ENCODE measurements at regions not wholly inside any gene's neighbourhood (a gene's known extent, or its start where the extent isn't known, plus 50 kb on each side); places are given as distances from the start of the nearest gene placed in this dataset.

DNA sequence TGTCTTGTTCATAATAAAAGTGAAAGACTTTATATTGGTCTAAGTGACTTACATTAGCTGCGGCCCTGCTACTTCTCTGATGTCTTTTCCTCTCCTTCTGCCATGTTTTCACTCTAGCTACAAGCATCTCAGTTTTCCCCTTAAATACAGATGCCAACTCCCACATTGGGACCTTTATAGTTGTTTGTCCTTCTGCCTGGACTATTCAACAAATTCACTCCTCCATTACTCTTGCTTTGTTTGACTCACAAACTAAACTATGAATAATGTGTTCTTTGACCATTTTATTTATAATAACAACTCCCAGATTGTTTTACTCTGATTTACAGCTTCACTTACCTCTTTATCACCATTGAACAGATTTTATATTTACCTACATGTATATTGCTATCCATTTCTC is 1369.9 kb downstream of the SI start:
- TF ChIP-seq, protein P1, sequence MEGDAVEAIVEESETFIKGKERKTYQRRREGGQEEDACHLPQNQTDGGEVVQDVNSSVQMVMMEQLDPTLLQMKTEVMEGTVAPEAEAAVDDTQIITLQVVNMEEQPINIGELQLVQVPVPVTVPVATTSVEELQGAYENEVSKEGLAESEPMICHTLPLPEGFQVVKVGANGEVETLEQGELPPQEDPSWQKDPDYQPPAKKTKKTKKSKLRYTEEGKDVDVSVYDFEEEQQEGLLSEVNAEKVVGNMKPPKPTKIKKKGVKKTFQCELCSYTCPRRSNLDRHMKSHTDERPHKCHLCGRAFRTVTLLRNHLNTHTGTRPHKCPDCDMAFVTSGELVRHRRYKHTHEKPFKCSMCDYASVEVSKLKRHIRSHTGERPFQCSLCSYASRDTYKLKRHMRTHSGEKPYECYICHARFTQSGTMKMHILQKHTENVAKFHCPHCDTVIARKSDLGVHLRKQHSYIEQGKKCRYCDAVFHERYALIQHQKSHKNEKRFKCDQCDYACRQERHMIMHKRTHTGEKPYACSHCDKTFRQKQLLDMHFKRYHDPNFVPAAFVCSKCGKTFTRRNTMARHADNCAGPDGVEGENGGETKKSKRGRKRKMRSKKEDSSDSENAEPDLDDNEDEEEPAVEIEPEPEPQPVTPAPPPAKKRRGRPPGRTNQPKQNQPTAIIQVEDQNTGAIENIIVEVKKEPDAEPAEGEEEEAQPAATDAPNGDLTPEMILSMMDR (IDR thresholded peaks at IDR 0.05 in 2 of 3, conservative IDR thresholded peaks at IDR 0.05 in 1 of 3; ENCODE audit: borderline replicate concordance in 1 of 3, insufficient read depth in 1 of 3, low read depth in 2 of 3, low read length in 2 of 3): no peak
- TF ChIP-seq YY1 (IDR thresholded peaks at IDR 0.05; ENCODE audit: extremely low read depth, insufficient replicate concordance, low read depth, low read length) (no peak), JUND (IDR thresholded peaks at IDR 0.05) (no peak), CEBPB (IDR thresholded peaks at IDR 0.05; ENCODE audit: low read depth) (no peak), TCF7L2 (IDR thresholded peaks at IDR 0.05; ENCODE audit: borderline replicate concordance, extremely low read depth, insufficient read depth, insufficient read length) (no peak), POLR2A (IDR thresholded peaks at IDR 0.05; ENCODE audit: borderline replicate concordance, extremely low read depth, insufficient read depth, insufficient read length) (no peak), POLR2AphosphoS5 (IDR thresholded peaks at IDR 0.05; ENCODE audit: low read depth, low read length) (no peak)
- TF ChIP-seq, protein P2, sequence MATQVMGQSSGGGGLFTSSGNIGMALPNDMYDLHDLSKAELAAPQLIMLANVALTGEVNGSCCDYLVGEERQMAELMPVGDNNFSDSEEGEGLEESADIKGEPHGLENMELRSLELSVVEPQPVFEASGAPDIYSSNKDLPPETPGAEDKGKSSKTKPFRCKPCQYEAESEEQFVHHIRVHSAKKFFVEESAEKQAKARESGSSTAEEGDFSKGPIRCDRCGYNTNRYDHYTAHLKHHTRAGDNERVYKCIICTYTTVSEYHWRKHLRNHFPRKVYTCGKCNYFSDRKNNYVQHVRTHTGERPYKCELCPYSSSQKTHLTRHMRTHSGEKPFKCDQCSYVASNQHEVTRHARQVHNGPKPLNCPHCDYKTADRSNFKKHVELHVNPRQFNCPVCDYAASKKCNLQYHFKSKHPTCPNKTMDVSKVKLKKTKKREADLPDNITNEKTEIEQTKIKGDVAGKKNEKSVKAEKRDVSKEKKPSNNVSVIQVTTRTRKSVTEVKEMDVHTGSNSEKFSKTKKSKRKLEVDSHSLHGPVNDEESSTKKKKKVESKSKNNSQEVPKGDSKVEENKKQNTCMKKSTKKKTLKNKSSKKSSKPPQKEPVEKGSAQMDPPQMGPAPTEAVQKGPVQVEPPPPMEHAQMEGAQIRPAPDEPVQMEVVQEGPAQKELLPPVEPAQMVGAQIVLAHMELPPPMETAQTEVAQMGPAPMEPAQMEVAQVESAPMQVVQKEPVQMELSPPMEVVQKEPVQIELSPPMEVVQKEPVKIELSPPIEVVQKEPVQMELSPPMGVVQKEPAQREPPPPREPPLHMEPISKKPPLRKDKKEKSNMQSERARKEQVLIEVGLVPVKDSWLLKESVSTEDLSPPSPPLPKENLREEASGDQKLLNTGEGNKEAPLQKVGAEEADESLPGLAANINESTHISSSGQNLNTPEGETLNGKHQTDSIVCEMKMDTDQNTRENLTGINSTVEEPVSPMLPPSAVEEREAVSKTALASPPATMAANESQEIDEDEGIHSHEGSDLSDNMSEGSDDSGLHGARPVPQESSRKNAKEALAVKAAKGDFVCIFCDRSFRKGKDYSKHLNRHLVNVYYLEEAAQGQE (IDR thresholded peaks at IDR 0.05; ENCODE audit: low read depth): no peak

Data from HCT116 (cell line).